GM18502 (cell line): ENCODE measurements at regions not wholly inside any gene's neighbourhood (a gene's known extent, or its start where the extent isn't known, plus 50 kb on each side); places are given as distances from the start of the nearest gene placed in this dataset.

Experiments
- ATAC-seq: cut with Tn5 transposase; IDR thresholded peaks from one replicate; pipeline ENCODE4 v1.9.1; 2021; ENCODE audit warnings: mild to moderate bottlenecking; ENCODE audit not compliant: unreplicated experiment, poor library complexity

DNA sequence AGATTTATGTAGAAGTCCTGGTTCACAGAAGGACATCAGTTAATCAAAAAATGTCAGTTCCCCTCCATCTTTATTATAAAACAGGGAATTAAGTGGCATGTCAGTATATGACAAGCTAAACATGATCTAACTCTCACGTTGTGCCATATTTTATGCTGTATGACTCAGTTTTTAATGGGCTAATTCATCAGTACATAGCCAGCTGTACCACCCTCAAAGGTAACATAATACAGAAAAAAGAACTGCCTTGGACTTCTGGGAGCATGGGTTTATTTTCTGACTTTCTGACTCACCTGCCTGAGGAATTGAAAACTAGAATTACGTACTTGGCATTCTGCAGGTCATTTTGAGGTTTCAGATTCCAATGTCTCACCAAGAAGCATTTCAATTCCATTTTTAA is 135.7 kb downstream of the CMPK2 start:
- ATAC-seq, result no peak

DNA sequence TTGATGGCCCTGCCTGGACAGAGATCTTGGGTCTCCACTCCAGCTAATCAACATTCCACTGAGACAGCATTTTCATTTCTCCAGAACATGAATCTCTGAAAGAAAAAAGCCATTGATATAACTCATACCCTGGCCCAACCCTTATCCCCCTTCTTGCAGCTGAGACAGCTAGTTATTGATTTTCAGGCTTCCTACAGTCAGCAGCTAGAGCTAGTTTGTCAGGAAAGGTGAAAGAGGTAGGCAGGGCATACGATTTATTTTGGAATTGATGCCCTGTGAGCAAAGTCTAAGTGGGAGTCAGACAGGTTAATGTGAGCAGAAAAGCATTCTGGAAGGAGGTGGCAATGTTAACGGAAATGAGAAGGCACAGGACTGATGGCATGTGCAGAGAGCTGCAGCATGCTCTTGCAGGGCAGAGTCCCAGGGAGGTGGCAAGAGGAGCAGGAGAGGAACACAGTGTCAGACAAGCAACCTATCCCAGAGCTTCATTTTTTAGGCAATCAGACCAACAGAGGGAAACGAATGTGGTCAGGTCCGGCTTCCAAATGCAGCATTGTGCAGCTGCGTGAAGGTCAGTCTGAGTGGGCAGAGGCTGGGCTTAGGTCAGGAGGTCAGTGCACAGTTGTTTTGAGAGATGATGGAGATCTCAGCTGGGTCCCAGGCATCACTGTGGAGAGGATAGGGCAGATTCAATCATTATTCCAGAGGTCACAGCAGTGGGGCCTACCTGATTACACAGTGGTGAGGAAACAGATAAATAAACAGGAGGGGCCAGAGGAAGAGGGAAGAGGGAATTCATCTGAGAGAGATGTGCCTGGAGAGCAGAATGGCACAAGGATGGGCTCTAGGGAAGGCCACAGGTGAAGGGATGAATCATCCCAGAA is 134.8 kb downstream of the CMPK2 start:
- ATAC-seq, result no peak

DNA sequence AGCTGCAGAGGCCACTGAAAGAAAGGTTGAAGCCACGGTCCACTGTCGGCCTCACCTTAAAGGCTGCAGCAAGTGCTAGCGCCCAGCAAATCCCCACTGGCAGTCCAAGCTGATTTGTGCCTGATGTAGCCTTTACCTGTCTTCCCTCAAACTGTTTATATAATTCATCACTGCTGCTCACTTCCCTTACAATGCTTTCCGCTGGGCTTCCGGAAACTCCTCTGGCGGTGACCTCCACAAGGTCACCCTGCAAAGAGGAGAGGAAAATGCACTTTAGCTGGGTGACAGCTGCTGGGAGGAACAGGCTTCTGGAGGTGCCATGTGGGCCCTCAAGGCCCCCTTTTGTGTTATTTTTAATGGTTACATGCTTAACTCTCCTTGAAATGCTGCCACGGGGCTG is 126.2 kb downstream of the CMPK2 start:
- ATAC-seq, result no peak

DNA sequence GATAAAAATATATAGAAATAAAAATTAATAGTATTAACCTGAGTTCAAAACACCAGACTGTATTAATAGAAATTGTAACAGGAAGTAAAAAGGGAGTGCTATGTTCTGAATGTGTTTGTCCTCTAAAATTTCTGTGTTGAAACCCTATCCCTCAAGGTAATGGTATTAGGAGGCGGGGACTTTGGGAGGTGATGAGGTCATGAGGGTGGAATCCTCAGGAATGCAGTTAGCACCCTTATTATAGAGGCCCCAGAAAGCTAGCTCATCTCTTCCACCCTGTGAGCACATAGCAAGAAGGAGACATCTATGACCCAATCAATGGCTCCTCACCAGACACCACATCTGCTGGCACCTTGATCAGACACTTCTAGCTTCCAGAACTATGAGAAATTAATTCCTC is 124.5 kb downstream of the CMPK2 start:
- no peak for ATAC-seq

DNA sequence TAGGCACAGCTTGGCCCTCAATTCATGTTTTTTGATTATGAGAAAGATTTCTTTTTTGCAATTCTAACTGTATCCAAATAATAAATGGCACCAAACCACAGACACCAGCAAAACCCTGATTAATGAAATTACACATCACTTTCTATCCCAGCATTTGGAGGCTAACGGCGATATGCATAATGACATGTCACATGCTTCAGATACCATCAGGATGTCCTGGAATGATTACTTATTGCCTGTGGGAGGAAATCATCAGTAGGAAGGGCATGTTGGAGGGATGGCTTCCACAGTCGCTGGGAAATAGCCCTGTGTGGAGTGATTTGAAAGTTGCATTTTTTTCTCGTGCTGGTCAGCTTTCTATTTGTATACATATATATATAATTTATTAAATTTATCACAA is 121.7 kb downstream of the CMPK2 start:
- no peak for ATAC-seq

DNA sequence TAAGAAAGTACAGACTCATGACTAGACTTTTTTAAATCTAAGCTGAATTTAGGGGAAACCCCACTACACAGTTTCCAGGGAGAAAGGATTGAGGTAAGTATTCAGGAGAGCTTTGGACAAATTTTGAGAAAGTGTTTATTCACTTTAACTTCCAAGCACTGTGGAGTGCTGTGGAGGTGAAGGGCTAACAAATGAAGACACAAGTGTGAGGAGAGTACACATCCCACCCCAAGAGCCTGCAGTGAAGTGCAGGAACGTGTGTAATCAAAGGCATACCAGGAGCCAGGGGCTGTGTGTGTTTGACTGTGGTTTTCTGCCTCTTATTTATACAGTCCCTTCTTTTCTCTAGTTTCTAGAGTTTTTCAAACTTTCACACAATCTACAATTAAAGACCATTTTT is 118.3 kb downstream of the CMPK2 start:
- no peak for ATAC-seq

DNA sequence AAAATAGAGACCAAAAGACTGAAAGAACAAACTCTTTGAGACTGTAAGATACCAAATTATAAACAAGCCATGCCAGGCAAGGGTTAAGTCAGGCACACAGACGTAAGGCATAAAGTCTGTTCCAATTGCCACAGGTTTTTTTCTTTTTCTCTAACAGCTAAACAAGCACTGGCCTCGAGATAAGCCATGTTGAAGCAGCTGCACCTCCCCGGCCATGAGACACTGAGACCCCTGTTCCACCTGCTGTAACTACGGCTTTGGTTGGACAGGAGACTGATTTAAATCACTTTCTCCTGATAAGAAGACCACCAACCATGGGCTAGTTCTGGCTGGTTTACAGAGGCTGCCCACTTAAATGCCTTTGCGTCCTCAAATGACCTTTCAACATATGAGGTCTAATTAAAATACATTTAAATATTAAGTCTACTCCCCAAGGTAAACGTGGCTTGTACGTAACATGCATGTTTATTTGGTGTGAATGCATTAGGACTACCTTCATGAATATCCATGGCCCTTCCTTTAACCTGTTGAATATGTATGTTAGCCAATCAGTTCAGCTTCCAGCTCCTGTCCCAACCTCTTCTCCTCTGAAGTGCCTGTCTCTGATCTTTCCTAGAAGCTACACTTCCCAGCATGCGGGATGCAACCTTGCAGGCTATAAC is 117.2 kb downstream of the CMPK2 start:
- ATAC-seq, result no peak

DNA sequence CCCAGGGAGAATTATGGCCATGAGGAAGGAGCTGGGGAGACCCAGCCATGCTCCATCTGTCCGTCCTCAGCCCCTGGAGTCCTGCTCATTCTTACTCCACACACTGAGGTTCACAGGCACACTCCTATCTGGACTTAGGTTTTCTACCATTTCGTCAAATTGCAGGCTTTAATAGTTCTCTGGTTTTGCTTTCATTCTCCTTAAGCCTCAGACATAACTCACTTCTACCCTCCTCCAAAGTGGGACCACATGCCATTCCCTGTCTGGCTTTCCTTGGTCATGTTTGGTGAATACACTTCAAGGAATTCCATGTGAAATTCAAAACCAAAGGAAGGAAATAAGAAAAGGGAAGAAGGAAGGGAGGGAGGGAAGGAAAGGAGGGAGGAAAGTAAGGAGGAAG is 115.7 kb downstream of the CMPK2 start:
- ATAC-seq, result no peak

DNA sequence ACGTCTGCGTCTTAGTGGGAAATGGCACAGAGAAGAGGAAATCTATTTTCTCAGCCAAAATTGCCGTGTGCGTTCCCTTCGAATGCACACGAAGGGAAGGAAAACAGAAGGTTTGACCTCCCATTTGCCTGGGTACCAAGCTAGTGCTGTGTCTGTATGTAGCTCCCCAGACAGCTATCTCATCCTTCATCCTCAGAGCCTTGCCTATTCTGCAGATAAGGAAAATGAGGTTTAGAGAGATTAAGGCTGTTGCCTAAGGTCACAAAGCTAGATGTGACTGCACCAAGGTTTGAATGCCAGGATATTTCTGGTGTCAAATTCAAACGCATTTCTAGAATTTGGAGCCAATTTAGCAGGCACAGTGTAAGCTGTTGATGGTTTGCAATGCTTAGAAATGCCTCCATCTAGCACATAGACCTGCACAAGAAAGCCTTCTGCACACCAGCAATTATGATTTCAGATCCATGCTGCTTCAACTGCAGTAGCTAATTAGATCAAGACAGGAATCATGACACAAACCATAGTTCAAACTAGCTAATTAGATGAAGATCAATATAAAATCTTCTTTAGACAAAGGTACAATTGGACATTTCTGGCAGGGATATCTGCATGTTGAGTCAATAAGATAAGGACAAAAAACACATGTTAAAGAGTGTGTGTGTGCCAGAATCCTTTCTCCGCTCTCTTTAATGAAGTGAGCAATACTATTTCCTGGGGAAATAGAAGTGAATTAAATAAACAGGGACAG is 115.1 kb downstream of the CMPK2 start:
- ATAC-seq, result no peak

DNA sequence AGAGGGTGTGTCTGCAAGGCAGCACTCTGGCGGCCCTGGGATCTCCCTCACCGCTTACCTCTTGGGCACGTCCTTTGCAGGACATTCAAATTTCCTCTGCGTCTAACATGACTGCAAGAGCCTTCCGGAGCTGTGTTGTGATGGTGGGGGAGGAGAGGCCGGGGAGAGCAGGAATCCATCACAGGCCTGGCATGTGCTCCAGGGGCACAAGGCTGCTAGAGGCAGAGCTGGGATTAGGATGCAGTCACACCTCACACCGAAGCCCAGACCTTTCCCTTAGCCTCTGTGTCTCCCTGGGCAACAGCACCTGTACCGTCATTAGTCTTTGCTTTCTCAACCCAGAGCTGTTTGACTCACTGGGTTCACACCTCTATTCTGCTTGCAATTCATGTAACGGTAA is 111.3 kb downstream of the CMPK2 start:
- ATAC-seq, result no peak

DNA sequence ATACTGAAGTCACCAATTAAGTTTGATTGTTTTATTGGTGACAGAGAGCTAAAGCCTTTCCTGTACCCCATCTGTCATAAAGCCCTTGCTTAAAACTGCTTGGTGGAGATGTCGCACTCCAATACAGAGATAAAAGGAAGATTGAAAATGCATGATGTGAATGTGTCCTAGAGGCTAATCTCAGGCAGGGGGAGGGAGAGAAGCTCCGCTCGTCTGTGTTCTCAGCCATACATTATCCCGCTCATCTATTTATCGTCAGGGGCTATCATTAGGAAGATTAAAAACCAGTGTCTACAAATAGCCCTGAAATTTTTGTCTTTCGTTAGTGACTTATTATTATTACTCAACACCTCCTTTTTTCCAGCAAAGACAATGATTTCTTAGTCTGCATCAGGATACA is 110.3 kb downstream of the CMPK2 start:
- ATAC-seq, result no peak

DNA sequence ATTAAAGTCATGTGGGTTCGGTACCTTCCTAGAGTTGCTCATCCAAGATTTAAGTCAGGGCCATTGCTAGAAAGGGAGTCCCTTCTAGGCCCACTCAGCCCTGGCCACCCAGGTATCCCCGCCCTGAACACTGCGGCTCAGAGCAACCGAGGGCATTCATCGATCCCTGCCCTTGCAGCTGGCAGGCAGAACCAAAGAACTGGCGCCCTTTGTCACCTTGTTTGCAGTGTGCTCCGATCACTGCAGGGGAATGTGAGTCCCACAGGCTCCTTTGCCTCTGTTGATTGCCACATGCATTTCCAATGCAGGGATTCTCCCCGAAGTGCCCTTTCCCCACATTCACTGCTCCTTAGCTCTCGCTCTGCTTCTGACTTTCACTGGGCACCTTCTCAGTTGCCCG is 108.5 kb downstream of the CMPK2 start:
- no peak for ATAC-seq

DNA sequence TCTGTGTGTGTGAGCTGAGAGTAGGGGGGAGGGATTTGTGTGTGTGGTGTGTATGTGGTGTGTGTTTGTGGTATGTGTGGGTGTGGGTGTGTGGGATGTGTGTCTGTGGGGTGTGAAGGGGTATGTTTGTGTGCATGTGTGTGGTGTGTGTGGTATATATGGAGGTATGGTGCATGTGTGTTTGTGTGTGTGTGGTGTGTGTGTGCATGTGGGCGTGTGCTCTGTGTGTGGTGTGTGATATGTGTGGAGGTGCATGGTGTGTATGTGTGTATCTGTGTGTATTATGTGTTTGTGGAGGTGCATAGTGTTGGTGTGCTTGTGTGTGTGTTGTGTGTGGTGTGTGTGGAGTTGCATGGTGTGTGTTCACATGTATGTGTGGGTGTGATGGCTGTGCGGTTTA is 106.0 kb downstream of the CMPK2 start:
- no peak for ATAC-seq

DNA sequence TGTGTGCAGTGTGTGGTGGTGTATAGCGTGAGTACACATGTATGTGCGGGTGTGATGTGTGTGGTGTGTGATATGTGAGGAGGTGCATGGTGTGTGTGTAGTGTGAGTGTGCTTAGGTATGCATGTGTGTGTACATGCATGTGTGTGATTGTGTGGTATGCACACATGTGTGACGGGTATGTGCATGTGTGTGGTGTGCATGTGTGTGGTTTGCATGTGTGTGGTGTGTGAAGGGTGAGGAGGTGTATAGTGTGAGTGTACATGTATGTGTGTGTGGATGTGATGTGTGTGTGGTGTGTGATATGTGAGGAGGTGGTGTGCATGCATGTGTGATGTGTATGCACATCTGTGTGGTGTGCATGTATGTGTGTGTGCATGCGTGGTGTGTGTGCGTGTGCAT is 105.6 kb downstream of the CMPK2 start:
- ATAC-seq, result no peak

DNA sequence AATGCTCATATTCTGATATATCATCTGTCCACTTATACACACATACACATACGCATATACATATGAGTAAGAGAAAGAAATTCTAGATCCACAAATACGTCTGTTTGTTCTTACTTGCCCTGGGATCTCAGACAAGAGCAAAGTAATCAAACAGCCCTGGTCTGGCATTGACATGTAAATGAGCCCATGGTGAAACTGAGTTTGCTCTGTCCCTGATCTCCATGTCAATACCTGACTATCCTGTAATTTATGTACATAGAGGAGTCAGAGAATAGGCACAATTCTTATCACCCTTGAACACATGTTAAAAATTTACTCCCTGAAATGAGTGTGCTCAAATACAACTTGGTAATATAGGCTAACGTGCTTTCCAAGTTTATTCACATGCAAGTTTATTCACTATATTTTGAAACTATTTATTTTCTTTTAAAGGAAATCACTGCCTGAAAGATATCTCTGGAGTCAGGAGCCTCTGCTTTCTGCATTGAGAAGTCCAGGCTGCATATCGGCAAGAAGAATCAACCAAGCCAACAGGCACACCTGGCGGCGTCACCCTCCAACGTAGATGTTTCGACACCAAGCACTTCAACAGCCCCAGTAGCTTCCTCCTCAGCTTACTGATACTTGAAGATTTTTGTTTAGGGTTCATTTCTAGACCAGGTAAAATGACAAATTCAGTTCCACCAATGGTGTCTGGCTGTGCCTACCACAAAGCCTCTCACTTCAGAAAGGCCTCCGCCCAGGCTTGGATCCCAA is 100.6 kb downstream of the CMPK2 start:
- no peak for ATAC-seq

DNA sequence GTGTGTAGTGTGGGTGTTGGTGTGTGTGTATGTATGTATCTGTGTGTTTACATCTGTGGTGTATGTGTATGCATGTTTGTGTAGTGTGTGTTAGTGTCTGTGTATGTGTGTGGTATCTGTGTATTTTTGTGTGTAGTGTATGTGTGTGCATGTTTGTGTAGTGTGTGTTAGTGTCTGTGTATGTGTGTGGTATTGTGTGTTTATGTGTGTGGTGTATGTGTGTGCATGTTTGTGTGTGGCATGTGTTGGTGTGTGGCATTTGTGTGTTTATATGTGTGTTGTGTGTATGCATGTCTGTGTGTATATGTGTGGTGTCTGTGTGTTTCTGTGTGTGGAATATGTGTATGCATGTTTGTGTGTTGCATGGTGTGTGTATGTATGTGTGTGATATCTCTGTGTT is 96.4 kb downstream of the CMPK2 start:
- no peak for ATAC-seq

DNA sequence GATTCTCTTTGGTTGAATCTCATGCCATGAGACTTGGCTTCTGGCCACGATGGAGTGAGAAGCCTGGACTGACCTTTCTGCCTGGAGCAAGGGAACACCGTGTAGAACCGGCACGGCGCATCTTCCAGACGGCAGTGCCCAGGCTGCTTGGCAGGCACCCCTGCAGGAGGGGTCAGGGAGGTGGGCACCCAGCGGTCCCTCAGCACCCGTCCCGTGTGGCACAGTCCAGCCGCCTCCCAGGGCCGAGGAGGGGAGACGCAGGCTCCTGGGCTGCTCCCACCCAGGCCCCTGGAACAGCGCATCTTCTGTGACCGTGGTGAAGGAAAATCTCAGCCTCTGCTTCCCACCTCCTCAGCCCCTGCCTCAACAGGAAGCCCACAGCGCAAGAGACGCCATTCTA is 95.7 kb downstream of the CMPK2 start:
- ATAC-seq, result no peak

DNA sequence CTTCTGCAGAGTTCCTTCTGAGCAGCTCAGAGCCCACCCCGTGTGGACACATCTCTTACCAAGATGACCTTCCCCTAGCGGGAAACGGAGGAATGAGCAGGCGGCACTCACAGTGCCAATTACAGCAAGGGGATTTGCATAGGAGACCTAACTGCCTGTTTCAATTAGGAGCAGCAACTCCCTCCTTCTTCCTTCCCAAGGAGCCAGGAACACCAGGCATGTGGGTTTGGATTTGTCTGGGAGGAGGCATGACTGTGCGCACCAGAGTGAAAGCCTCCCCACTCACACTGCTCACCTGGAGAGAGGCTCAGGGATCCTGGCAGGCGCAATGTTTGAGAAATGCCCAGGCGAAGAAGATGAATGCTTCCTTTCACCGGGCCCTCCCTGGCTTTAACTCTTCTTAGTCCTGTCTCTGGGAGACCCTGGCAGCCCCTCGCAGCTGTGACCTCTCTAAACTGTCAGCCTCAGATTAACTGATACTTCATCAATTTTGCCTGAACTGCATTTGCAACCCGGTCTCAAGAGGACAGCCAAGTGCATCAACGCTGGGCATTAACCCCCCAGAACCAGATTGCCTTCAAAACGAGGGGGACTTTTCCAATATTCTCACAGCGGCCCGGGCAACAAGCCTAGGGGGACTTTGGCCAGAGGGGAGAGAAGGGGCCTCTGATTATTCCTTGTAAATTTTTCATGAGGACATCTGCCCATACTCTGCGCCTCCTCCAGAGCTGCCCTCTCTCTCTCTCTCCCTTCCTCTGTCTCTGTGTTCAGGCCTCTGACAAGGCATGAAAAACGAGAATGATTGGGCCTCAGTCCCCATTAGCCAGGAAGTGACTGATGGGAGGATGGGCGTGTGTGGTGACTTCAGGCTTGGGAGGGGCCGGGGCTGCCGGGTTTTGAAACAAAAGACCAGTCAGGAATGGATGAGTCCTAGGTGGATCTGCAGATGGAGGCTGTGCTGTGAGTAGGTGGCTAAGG is 93.8 kb downstream of the CMPK2 start:
- ATAC-seq, result no peak

DNA sequence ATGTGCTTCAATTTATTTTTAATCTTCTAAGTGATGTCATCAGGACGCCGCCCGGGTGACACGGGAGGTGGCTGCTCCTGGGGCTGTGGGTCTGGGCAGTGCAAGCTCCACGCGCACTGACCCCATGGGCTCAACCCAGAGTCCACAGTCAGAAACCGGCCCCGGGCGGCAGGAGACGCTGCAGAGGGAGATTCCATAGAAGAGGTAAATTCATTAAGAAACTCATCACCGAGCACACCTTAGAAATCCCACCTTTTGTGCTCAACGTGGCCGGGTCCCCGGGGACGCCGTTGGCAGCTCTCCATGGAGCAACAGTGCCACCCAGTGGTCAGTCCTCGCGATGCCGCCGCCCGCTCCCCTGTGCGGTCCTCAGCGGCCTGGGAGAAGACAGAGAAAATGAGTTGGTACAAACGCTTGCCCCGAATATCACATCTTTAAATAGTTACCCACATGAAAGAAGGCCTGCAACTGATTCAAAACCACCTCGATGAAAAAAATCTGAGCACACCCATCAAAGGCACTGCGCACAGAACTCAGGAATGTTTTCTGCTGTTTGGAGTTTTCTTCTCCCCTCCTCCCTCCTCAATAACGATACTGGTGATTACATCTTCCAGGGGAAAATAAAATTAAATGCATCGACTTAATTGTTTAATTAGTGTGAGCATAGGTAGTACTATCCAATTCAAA is 92.6 kb downstream of the CMPK2 start:
- peak; percentile 93 for ATAC-seq
